Activated T-helper 17 cell treated with anti-CD3 and anti-CD28 coated beads, Interleukin-2, amount 50 U/mL, for 72 hours (primary cell): ENCODE measurements at regions not wholly inside any gene's neighbourhood (a gene's known extent, or its start where the extent isn't known, plus 50 kb on each side); places are given as distances from the start of the nearest gene placed in this dataset.
A peak's percentile ranks its signal among the peaks of the same experiment; 100 is the strongest.

ENCODE experiments used
- ATAC-seq: fragments of 150-1000 bp; cut with Tn5 transposase; replicated peaks from 2 replicates; pipeline ENCODE4 v1.10.0; 2021; ENCODE audit warnings: mild to moderate bottlenecking, moderate library complexity
- H3K27ac Mint-ChIP-seq: one replicate; pipeline ENCODE4 v1.8.0; 2022; ENCODE audit warnings: mixed read lengths
- H3K27me3 Mint-ChIP-seq: one replicate; pipeline ENCODE4 v1.8.0; 2022; ENCODE audit warnings: mixed read lengths
- H3K36me3 Mint-ChIP-seq: one replicate; pipeline ENCODE4 v1.8.0; 2022; ENCODE audit warnings: low read depth, mild to moderate bottlenecking, mixed read lengths
- H3K4me1 Mint-ChIP-seq: one replicate; pipeline ENCODE4 v1.8.0; 2022; ENCODE audit warnings: mixed read lengths
- H3K4me3 Mint-ChIP-seq: one replicate; pipeline ENCODE4 v1.8.0; 2022; ENCODE audit warnings: mild to moderate bottlenecking, mixed read lengths
- H3K9me3 Mint-ChIP-seq: one replicate; pipeline ENCODE4 v1.8.0; 2022; ENCODE audit warnings: mixed read lengths

- Mint-ChIP-seq H3K9me3 (peaks cover 3% of the 10 kb centered on the region), H3K27ac (no peak overlapping the region), H3K36me3 (no peaks in the 10 kb centered on the region), H3K4me3 (no peak overlapping the region), H3K27me3 (no peaks in the 10 kb centered on the region), H3K4me1 (no peaks in the 10 kb centered on the region)
- no peak for ATAC-seq
Measured at GRCh38 chr1:221106616-221107015, 227.4 kb downstream of the HLX start.

GRCh38 chr1:221109930-221110329 lies 230.7 kb downstream of the HLX start:
- Mint-ChIP-seq H3K4me3 (no peak overlapping the region), H3K36me3 (no peaks in the 10 kb centered on the region), H3K9me3 (no peaks in the 10 kb centered on the region), H3K4me1 (no peaks in the 10 kb centered on the region), H3K27me3 (peaks cover 8% of the 10 kb centered on the region), H3K27ac (no peak overlapping the region)
- no peak for ATAC-seq

GRCh38 chr1:221117133-221117532 lies 237.9 kb downstream of the HLX start:
- Mint-ChIP-seq H3K36me3 (no peaks in the 10 kb centered on the region), H3K27me3 (peaks cover 8% of the 10 kb centered on the region), H3K9me3 (no peaks in the 10 kb centered on the region), H3K4me3 (no peak overlapping the region), H3K27ac (no peak overlapping the region), H3K4me1 (no peaks in the 10 kb centered on the region)
- ATAC-seq: no peak

GRCh38 chr1:221117548-221117951 lies 238.3 kb downstream of the HLX start:
- peaks cover 8% of the 10 kb centered on the region for H3K27me3 Mint-ChIP-seq
- H3K4me1 Mint-ChIP-seq: no peaks in the 10 kb centered on the region
- no peak overlapping the region for H3K27ac Mint-ChIP-seq
- ATAC-seq: no peak
- H3K36me3 Mint-ChIP-seq: no peaks in the 10 kb centered on the region
- no peak overlapping the region for H3K4me3 Mint-ChIP-seq
- no peaks in the 10 kb centered on the region for H3K9me3 Mint-ChIP-seq

GRCh38 chr1:221118176-221118937 lies 239.1 kb downstream of the HLX start:
- Mint-ChIP-seq H3K27ac (no peak overlapping the region), H3K4me1 (no peaks in the 10 kb centered on the region), H3K9me3 (no peaks in the 10 kb centered on the region), H3K4me3 (no peak overlapping the region), H3K27me3 (peaks cover 8% of the 10 kb centered on the region), H3K36me3 (no peaks in the 10 kb centered on the region)
- no peak for ATAC-seq

- no peak overlapping the region for H3K27ac Mint-ChIP-seq
- H3K27me3 Mint-ChIP-seq: peaks cover 6% of the 10 kb centered on the region
- no peak for ATAC-seq
Measured at GRCh38 chr1:221118938-221119320, 239.7 kb downstream of the HLX start.

GRCh38 chr1:221122501-221122900 lies 243.3 kb downstream of the HLX start:
- Mint-ChIP-seq H3K27ac (no peak overlapping the region), H3K4me3 (no peak overlapping the region), H3K4me1 (no peaks in the 10 kb centered on the region), H3K27me3 (no peaks in the 10 kb centered on the region), H3K9me3 (peaks cover 3% of the 10 kb centered on the region), H3K36me3 (no peaks in the 10 kb centered on the region)
- no peak for ATAC-seq

More at GRCh38 chr1:221118938-221119320, 239.7 kb downstream of the HLX start:
- Mint-ChIP-seq H3K9me3 (no peaks in the 10 kb centered on the region), H3K4me1 (no peaks in the 10 kb centered on the region), H3K36me3 (no peaks in the 10 kb centered on the region), H3K4me3 (no peak overlapping the region)

GRCh38 chr1:221125976-221126375 lies 246.7 kb downstream of the HLX start:
- ATAC-seq: no peak
- Mint-ChIP-seq H3K9me3 (peaks cover 4% of the 10 kb centered on the region), H3K4me1 (no peaks in the 10 kb centered on the region), H3K27ac (no peak overlapping the region), H3K27me3 (no peaks in the 10 kb centered on the region), H3K4me3 (no peak overlapping the region), H3K36me3 (no peaks in the 10 kb centered on the region)

- peaks cover 16% of the 10 kb centered on the region for H3K27me3 Mint-ChIP-seq
- no peaks in the 10 kb centered on the region for H3K36me3 Mint-ChIP-seq
- H3K9me3 Mint-ChIP-seq: peaks cover 5% of the 10 kb centered on the region
- no peak overlapping the region for H3K27ac Mint-ChIP-seq
- no peaks in the 10 kb centered on the region for H3K4me1 Mint-ChIP-seq
- no peak overlapping the region for H3K4me3 Mint-ChIP-seq
- ATAC-seq: no peak
Measured at GRCh38 chr1:221137666-221138065, 258.4 kb downstream of the HLX start.

GRCh38 chr1:221138516-221138915 lies 259.3 kb downstream of the HLX start:
- peaks cover 5% of the 10 kb centered on the region for H3K9me3 Mint-ChIP-seq
- ATAC-seq: no peak
- no peaks in the 10 kb centered on the region for H3K4me1 Mint-ChIP-seq
- H3K27ac Mint-ChIP-seq: no peak overlapping the region
- peaks cover 15% of the 10 kb centered on the region for H3K27me3 Mint-ChIP-seq
- no peak overlapping the region for H3K4me3 Mint-ChIP-seq
- H3K36me3 Mint-ChIP-seq: no peaks in the 10 kb centered on the region

- Mint-ChIP-seq H3K36me3 (no peaks in the 10 kb centered on the region), H3K27me3 (peaks cover 13% of the 10 kb centered on the region), H3K27ac (no peak overlapping the region), H3K9me3 (peaks cover 5% of the 10 kb centered on the region), H3K4me3 (no peak overlapping the region), H3K4me1 (no peaks in the 10 kb centered on the region)
- ATAC-seq: no peak
Measured at GRCh38 chr1:221139991-221140390, 260.7 kb downstream of the HLX start.

- Mint-ChIP-seq H3K27me3 (peaks cover 14% of the 10 kb centered on the region), H3K4me3 (no peak overlapping the region), H3K36me3 (no peaks in the 10 kb centered on the region), H3K4me1 (no peaks in the 10 kb centered on the region), H3K27ac (no peak overlapping the region), H3K9me3 (peaks cover 5% of the 10 kb centered on the region)
- ATAC-seq: peak; percentile 23
Measured at GRCh38 chr1:221141096-221141495, 261.9 kb downstream of the HLX start.

GRCh38 chr1:221141606-221142285 lies 262.5 kb downstream of the HLX start:
- H3K27ac Mint-ChIP-seq: no peak overlapping the region
- peaks cover 9% of the 10 kb centered on the region for H3K9me3 Mint-ChIP-seq
- H3K27me3 Mint-ChIP-seq: peaks cover 19% of the 10 kb centered on the region
- no peaks in the 10 kb centered on the region for H3K4me1 Mint-ChIP-seq
- no peak overlapping the region for H3K4me3 Mint-ChIP-seq
- no peaks in the 10 kb centered on the region for H3K36me3 Mint-ChIP-seq
- ATAC-seq: no peak

- H3K4me1 Mint-ChIP-seq: no peaks in the 10 kb centered on the region
- H3K36me3 Mint-ChIP-seq: no peaks in the 10 kb centered on the region
- no peak overlapping the region for H3K27ac Mint-ChIP-seq
- H3K9me3 Mint-ChIP-seq: peaks cover 7% of the 10 kb centered on the region
- ATAC-seq: no peak
- H3K27me3 Mint-ChIP-seq: peaks cover 8% of the 10 kb centered on the region
- H3K4me3 Mint-ChIP-seq: no peak overlapping the region
Measured at GRCh38 chr1:221148660-221149059, 269.4 kb downstream of the HLX start.

- Mint-ChIP-seq H3K4me3 (no peak overlapping the region), H3K9me3 (peaks cover 7% of the 10 kb centered on the region), H3K27ac (no peak overlapping the region), H3K36me3 (no peaks in the 10 kb centered on the region), H3K4me1 (no peaks in the 10 kb centered on the region), H3K27me3 (peaks cover 8% of the 10 kb centered on the region)
- no peak for ATAC-seq
Measured at GRCh38 chr1:221149111-221149510, 269.9 kb downstream of the HLX start.
